Esophagus mucosa (tissue), 1 donor: ENCODE measurements at regions not wholly inside any gene's neighbourhood (a gene's known extent, or its start where the extent isn't known, plus 50 kb on each side); places are given as distances from the start of the nearest gene placed in this dataset.
"Not testable (repeated sequence)": the region's sequence is repeated elsewhere in the genome, so short reads cannot be mapped to it uniquely, and the experiment has no call there.

ENCODE experiments used
- ATAC-seq: fragments of 200-7000 bp; cut with Tn5 transposase; one replicate; pipeline ENCODE4 v1.9.1; 2020
- donor health status: DM: yes; HTN: yes; CAD: no.

- ATAC-seq: no peak
Observed at GRCh38 chr2:145807554-145807953, 1287.6 kb upstream of the ZEB2 start.

DNA sequence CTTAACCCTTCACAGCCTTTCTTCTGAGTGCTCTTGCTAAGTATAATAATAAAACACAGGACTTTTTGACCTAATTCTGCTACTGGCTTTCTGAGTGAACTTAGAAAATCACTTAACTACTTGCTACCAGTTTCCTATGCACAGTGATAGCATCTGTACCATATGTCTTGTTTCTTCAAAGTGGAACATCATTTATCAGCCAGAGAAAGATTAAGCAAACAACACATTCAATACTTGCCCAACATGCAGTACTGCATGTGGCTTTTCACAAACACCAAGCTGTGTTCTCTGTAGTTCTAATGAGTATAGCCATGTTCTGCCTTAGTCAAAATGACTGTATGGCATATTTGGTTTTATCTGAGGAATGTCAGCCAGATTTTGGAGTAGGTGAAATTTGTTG lies 1286.6 kb upstream of the ZEB2 start:
- no peak for ATAC-seq

GRCh38 chr2:145802133-145802532 lies 1282.2 kb upstream of the ZEB2 start:
- no peak for ATAC-seq

GRCh38 chr2:145801210-145801609 lies 1281.3 kb upstream of the ZEB2 start:
- no peak for ATAC-seq

- ATAC-seq: no peak
Observed at GRCh38 chr2:145800151-145801091, 1280.5 kb upstream of the ZEB2 start.

DNA sequence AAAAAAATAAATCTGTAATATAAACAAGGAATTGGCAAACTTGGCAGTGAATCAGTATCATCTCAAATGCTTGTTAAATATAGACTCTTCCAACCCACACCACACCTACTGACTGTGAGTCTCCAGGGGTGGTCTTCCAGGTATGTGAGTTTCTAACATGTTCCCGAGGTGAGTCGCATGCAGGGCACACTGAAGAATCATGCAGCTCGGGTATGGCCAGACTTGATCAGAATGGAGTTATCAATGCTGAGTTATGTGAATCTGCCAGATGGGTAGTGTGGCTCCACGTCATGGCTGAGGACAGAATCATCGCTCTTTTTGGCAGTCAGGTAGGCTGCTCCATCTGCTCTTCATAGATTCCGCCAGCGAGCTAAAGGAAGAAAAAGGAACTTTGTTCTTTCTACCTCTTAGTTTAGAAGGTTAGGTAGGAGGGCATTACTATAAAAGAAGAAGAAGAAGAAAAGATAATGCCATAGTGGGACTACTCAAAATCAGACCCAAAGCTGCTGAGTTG lies 1279.7 kb upstream of the ZEB2 start:
- no peak for ATAC-seq

DNA sequence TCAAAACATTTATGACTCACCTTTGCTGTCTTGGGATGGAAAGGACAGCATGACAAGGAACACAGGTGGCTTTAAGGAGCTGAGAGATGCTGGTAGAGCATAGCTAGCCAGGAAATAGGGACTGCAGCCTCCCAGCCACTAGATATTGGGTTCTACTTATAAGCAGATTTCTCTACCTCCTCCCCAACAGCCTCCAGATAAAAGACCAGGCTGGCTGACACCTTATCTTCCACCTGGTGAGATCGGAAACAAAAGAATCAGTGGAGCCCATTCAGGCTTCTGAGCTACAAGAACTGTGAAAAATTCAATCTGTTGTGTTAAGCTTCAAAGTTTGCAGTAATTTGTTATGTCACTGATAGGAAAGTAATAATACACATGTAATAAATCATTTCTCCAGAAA lies 1278.5 kb upstream of the ZEB2 start:
- no peak for ATAC-seq

DNA sequence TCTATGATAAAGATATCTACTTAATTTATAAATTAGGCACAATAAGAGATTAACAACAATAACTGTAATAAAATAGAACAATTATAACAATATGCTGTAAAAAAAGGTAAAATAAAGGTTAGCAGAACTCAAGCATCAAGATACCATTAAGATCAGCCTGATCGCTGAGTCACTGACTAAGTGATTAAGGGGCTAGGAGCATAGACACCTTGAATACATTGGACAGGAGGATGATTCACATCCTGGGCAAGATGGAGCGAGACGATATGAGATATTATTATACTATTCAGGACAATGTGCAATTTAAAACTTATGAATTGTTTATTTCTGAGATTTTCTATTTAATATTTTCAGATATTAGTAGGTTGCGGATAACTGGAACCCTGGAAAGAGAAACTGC lies 1277.8 kb upstream of the ZEB2 start:
- ATAC-seq: no peak

DNA sequence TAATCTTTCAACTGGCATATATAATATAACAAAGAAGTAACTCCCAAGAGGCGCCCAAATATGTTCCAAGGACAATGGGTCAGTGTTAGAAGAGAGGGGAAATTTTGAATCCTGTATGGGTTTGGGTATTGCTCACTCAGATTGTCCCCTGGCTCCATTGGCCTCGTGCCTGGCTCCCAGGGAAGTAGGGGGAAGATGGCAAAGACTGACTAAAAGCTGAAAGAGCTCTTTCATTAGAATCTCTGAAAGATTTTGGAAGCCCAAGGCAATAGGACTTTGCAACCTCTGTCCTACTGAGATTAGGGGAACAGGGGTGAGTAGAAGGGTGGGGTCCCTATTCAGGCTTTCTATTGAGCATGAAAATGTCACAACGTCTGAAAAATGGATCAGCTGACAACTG lies 1272.8 kb upstream of the ZEB2 start:
- no peak for ATAC-seq

- no peak for ATAC-seq
Observed at GRCh38 chr2:145789636-145790035, 1269.7 kb upstream of the ZEB2 start.

GRCh38 chr2:145787597-145788361 lies 1267.9 kb upstream of the ZEB2 start:
- ATAC-seq: not testable (repeated sequence)

DNA sequence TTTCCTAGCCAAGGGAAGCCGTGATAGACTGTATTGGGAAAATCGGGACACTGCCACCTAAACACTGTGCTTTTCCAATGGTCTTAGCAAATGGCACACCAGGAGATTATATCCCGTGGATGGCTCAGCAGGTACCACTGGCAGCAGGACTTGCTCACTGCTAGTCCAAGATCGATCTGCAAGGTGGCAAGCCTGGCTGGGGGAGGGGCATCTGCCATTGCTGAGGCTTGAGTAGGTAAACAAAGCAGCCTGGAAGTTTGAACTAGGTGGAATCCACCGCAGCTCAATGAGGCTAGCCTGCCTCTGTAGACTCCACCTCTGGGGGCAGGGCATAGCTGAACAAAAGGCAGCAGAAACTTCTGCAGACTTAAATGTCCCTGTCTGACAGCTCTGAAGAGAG lies 1262.7 kb upstream of the ZEB2 start:
- ATAC-seq: not testable (repeated sequence)

GRCh38 chr2:145777914-145778313 lies 1258.0 kb upstream of the ZEB2 start:
- no peak for ATAC-seq

DNA sequence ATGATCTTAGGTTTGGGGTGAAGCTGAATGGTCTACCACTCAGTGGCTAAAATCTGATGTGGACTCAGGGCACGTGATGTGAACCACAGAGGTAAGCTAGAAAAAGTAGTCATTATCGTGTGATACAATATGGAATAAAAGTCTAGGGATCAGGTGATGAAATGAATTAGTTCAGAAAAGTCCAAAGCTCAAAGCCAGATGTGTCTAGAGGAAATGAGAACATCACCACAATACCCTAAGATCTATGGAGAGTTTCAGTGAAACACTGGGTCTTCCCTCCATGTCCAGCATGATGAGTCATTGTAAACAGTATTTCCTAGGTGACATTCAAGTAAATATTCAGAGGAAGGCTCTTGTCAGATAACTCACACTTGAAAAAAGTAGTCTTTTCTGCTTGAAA lies 1257.4 kb upstream of the ZEB2 start:
- no peak for ATAC-seq

- no peak for ATAC-seq
Observed at GRCh38 chr2:145775591-145775990, 1255.7 kb upstream of the ZEB2 start.

- no peak for ATAC-seq
Observed at GRCh38 chr2:145771525-145771924, 1251.6 kb upstream of the ZEB2 start.

- ATAC-seq: no peak
Observed at GRCh38 chr2:145769011-145769716, 1249.2 kb upstream of the ZEB2 start.

DNA sequence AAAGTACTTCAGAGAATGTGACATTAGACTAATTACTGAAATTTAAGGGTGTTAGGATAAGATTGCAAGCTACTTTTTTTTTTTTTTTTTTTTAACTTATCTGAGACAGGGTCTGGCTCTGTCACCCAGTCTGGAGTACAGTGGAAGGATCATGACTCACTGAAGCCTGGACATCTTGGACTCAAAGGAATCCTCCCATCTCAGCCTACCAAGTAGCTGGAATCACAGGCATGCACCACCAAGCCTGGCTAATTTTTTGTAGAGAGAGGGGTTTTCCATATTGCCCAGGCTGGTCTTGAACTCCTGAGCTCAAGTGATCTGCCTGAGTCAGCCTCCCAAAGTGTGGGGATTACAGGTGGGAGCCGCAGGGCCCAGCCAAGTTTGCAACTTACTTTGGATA lies 1246.0 kb upstream of the ZEB2 start:
- ATAC-seq: no peak

DNA sequence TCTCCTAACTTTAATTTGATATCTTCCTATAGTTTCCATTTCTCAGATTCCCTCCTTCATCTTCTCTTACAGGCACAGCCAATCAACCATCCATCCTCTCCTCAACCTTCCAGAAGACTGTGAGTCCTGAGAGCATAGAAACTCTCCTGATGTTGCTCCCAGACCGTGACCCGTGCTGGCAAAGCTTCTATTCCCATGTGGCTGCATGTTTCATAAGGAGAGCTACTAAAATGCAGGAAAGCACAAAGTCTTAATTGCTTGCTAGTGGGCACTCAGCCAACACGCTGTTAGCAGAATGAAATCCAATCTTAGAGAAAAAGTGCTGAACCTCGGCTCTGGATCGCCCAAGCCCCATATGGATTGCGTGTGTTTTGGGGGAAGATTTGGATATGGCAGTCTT lies 1244.7 kb upstream of the ZEB2 start:
- no peak for ATAC-seq

- ATAC-seq: no peak
Observed at GRCh38 chr2:145760781-145761649, 1241.1 kb upstream of the ZEB2 start.

DNA sequence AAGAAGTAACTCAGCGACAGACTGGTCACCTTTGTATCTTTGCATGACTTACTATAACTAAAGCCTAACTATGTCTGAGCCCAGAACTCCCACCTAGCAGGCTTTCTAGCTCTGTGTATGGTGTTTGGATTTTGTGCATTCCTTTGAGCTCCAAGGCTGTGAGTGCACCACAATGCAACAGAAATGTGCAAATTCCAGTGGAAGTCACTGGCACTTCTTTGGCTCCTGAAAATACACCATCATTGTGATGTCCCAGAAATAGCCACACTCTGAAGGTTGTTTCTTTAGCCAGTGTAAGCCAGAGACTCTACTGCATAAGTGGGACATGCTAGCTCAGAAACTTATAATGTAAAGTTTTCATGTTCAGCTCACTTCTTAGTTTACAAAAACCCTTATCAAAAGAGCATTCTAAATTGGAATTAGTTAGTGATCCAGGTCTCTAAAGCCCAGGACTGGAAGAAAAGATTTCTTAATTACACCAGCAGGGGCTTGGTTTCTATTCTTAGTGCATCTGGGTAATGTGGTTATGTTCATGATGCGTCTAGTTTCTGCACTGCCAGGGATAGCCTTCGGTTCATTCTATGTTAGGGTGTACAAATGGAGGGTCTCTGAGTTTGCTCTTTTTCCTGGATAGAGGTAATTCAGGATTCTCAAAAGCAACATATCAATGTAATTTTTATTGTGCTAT lies 1239.5 kb upstream of the ZEB2 start:
- ATAC-seq: no peak
